ENCODE measurements at regions not wholly inside any gene's neighbourhood (a gene's known extent, or its start where the extent isn't known, plus 50 kb on each side); places are given as distances from the start of the nearest gene placed in this dataset.

DNA sequence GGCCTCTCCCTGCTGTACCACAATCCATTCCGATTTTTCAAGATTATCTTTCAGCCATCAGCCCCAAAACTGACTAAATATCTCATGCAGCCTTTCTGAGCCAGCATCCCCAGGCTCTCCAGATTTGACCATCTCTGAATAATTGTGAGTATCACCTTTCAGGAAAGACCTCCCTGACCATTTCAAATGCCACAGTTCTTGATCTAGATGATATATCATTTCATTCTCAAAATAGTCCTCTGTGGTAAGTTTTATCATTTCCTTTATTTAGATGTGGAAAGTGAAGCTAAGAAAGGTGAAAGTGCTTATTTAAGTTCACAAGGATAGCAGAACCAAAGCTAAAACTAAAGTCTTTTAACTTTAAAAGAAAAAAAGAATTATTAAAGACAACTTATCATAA, 244.0 kb downstream of the PLPP3 start:
- TF ChIP-seq, protein P1, sequence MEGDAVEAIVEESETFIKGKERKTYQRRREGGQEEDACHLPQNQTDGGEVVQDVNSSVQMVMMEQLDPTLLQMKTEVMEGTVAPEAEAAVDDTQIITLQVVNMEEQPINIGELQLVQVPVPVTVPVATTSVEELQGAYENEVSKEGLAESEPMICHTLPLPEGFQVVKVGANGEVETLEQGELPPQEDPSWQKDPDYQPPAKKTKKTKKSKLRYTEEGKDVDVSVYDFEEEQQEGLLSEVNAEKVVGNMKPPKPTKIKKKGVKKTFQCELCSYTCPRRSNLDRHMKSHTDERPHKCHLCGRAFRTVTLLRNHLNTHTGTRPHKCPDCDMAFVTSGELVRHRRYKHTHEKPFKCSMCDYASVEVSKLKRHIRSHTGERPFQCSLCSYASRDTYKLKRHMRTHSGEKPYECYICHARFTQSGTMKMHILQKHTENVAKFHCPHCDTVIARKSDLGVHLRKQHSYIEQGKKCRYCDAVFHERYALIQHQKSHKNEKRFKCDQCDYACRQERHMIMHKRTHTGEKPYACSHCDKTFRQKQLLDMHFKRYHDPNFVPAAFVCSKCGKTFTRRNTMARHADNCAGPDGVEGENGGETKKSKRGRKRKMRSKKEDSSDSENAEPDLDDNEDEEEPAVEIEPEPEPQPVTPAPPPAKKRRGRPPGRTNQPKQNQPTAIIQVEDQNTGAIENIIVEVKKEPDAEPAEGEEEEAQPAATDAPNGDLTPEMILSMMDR (IDR thresholded peaks at IDR 0.05; ENCODE audit: low read length) = no peak
- no peak for TF ChIP-seq EZH2 (IDR thresholded peaks at IDR 0.05; ENCODE audit: borderline replicate concordance, low read length)
